ENCODE measurements at regions not wholly inside any gene's neighbourhood (a gene's known extent, or its start where the extent isn't known, plus 50 kb on each side); places are given as distances from the start of the nearest gene placed in this dataset.

DNA sequence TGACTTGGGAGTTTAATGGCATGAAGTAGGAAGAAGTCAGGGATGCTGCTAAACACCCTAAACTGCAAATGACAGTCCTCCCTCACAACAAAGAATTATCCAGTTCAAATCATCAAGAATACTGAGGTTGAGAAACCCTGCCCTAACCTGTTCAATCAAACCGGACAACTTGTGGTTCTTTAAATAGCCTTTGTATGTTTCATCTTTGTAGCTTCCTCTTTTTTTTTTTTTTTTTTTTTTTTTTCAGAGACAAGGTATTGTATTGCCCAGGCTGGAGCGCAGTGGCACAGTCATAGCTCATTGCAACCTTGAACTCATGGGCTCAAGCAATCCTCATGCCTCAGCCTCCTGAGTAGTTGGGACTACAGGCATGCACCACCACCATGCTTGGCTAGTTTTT lies 52.5 kb upstream of the TTC29 start:
- TF ChIP-seq, protein P1, sequence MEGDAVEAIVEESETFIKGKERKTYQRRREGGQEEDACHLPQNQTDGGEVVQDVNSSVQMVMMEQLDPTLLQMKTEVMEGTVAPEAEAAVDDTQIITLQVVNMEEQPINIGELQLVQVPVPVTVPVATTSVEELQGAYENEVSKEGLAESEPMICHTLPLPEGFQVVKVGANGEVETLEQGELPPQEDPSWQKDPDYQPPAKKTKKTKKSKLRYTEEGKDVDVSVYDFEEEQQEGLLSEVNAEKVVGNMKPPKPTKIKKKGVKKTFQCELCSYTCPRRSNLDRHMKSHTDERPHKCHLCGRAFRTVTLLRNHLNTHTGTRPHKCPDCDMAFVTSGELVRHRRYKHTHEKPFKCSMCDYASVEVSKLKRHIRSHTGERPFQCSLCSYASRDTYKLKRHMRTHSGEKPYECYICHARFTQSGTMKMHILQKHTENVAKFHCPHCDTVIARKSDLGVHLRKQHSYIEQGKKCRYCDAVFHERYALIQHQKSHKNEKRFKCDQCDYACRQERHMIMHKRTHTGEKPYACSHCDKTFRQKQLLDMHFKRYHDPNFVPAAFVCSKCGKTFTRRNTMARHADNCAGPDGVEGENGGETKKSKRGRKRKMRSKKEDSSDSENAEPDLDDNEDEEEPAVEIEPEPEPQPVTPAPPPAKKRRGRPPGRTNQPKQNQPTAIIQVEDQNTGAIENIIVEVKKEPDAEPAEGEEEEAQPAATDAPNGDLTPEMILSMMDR (IDR thresholded peaks at IDR 0.05; ENCODE audit: low read length, missing control alignments) = no peak
- no peak for DNase-seq (ENCODE audit: low read depth)
- H3K4me3 ChIP-seq (replicated peaks; ENCODE audit: low read depth, low read length) = no peak overlapping the region

DNA sequence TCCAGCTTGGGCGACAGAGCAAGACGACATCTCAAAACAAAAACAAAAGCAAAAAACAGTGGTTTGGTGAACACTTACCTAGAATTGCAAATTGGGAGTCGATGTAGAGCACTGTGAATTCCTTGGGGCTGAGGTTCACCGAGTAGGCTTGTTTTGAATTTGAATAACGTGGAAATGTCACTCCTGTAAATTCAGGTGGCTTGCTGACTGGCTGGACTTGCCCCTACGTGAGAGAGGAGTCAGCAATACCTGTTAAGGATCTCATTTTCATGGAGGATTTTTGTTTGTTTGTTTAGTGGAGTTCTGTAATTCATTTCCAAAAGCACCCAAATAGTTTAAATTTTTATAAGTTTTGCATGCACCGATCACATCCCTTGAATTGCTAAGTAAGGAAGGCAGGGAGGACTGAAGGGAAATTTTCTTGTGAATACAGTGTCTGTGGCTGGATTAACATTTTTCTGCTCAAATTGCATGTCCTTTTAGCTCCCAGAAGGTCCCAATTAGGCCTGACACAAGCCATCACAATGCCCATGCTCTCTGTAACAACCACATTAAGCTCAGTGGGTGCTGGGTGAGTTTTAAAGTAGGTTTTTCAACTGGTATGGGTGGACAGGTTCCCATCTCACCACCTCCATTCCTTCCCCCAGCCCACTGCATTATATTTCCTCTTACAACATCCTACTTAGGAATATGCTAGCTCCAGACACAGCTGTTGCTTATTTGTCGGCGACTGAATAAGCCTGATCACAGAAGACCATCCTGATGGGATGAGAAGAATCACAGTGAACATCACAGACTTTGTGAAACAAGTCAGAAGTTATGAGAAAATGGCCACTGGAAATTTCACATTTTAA lies 58.5 kb upstream of the TTC29 start:
- TF ChIP-seq, protein P1 (IDR thresholded peaks at IDR 0.05; ENCODE audit: low read length, missing control alignments) = no peak
- no peak for DNase-seq (ENCODE audit: low read depth)

DNA sequence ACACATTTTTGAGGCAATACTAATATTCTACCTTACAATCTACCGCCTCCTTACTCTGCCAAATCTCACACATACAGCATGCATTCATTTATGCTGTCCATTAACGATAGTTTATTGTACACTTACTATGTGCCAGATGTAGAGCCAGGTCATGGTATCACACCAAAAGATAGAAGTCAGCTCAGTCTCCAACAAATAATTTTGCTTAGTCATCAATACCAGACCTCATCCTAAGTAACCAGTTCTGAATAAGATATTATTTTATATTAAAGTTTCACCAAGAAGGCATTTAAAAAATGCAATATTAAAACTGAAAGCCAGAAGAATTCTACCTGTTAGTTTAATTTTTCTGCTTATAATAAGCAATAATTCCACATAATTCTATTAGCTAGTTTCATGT lies 60.6 kb upstream of the TTC29 start:
- TF ChIP-seq, protein P1 (IDR thresholded peaks at IDR 0.05; ENCODE audit: low read length, missing control alignments) = no peak
- H3K4me3 ChIP-seq (replicated peaks; ENCODE audit: low read depth, low read length) = no peak overlapping the region
- DNase-seq (ENCODE audit: low read depth) = no peak

More for the DNA sequence above, 58.5 kb upstream of the TTC29 start:
- no peak overlapping the region for H3K4me3 ChIP-seq (replicated peaks; ENCODE audit: low read depth, low read length)

DNA sequence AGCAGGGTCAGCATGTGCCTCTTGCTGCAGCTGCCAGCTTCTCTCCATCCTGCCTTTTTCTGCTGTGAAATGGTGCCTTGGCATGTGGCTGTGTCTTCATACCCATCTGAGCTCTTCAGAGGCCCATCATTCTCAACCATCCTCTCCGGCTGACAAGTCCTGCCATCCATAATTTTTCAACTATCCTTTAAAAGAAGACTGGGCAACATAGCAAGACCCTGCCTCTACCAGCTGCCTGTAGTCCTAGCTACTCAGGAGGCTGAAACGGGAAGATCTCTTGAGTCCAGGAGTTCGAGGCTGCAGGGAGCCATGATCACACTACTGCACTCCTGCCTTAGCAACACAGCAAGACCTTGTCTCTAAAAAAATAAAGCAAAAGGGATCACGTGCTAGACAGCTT lies 64.2 kb upstream of the TTC29 start:
- no peak for DNase-seq (ENCODE audit: low read depth)
- TF ChIP-seq, protein P1 (IDR thresholded peaks at IDR 0.05; ENCODE audit: low read length, missing control alignments) = no peak
- H3K4me3 ChIP-seq (replicated peaks; ENCODE audit: low read depth, low read length) = no peak overlapping the region

DNA sequence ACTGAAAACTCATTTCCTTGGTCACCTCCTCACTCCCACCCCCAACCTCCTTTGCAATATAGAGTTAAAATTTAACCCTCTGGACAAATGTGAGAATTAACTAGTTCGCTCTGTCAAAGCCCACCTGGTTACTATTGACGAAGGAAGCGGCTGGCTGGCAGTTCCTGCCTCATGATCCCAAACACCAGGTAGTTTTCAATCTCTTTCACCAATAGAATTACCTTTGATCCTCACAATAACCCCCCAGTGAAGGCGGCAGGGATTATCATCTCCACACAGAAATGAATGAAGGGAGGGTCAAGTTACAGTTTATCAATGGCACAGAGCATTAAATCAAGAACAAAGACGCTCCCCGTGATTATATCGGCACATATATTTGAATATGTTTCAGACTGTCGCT lies 65.7 kb upstream of the TTC29 start:
- no peak for DNase-seq (ENCODE audit: low read depth)
- TF ChIP-seq, protein P1 (IDR thresholded peaks at IDR 0.05; ENCODE audit: low read length, missing control alignments) = no peak
- H3K4me3 ChIP-seq (replicated peaks; ENCODE audit: low read depth, low read length) = no peak overlapping the region

DNA sequence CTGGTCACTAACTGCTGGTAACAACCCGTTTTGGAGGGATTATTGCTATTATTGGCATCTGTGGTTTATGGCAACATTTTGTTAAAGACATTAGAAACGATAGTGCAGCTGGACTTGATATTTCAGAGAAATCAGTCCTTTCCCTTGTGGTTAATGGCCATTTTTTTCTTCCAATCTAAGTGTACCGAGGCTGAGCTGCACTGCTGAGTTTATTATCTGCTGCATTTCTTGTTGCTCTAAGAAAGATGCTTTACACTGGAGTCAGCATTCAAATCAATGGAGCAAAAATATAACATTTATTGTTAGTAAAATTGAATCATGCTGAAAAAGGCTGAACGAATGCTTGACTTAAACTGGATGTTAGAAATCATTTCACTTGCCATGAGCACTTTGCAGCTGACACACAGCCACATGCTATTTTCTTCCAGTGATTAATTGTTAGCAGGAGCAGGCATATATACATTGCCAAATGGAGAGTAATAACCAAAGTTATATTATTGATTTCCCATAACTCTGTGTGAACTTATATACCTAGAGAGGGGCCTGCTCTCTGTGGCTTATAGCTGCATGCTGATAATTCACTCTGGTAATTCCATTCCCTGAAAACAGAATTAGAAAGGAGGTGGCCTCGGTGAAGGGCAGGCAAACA lies 66.5 kb upstream of the TTC29 start:
- no peak overlapping the region for H3K4me3 ChIP-seq (replicated peaks; ENCODE audit: low read depth, low read length)
- TF ChIP-seq, protein P1 (IDR thresholded peaks at IDR 0.05; ENCODE audit: low read length, missing control alignments) = no peak
- no peak for DNase-seq (ENCODE audit: low read depth)
